Transverse colon (tissue), 4 donors: ENCODE measurements at regions not wholly inside any gene's neighbourhood (a gene's known extent, or its start where the extent isn't known, plus 50 kb on each side); places are given as distances from the start of the nearest gene placed in this dataset.
A peak's percentile ranks its signal among the peaks of the same experiment; 100 is the strongest.

Source experiments
- DNase-seq: peaks from one replicate; pipeline ENCODE4 v3.0.0-alpha.2; 2019
- H3K27ac ChIP-seq, 4 donors: fragments of 200-600 bp; sonication (generic); 2 replicates each; pipeline ENCODE4 v1.5.1; 2016 to 2018; ENCODE audit warnings: inconsistent platforms in 4 of 4
- H3K27me3 ChIP-seq: fragments of 200-600 bp; sonication (generic); 2 replicates; pipeline ENCODE4 v1.5.1; 2017; ENCODE audit warnings: inconsistent platforms
- H3K36me3 ChIP-seq, 4 donors: fragments of 200-600 bp; sonication (generic); 2 replicates each; pipeline ENCODE4 v1.5.1; 2017 to 2019; ENCODE audit warnings: inconsistent platforms in 4 of 4
- H3K4me1 ChIP-seq, 4 donors: fragments of 200-600 bp; sonication (generic); 2 replicates each; pipeline ENCODE4 v1.5.1; 2017 to 2020; ENCODE audit warnings: inconsistent platforms in 4 of 4
- H3K4me3 ChIP-seq, 4 donors: fragments of 200-600 bp; sonication (generic); 1 replicate in 1 of 4; 2 replicates in 3 of 4; pipeline versions ENCODE4 v1.5.1 to v1.6.1; 2017 to 2019; ENCODE audit warnings: inconsistent platforms in 4 of 4
- H3K9me3 ChIP-seq, 2 donors: fragments of 200-600 bp; sonication (generic); 2 replicates each; pipeline ENCODE4 v1.5.1; 2017 to 2019; ENCODE audit warnings: inconsistent platforms in 2 of 2
- CTCF ChIP-seq, 5 experiments: fragments of 200-600 bp in 3 of 5; fragments of 450-650 bp in 2 of 5; sonication (generic) in 3 of 5; IDR thresholded peaks; 1 replicate in 2 of 5; 2 replicates in 3 of 5; pipeline ENCODE4 v1.5.1; 2016 to 2017; ENCODE audit warnings: antibody characterized with exemption in 5 of 5, inconsistent platforms in 3 of 5, mild to moderate bottlenecking in 2 of 5, moderate library complexity in 1 of 5
- EP300 ChIP-seq: sonication (generic); formaldehyde crosslinking; IDR thresholded peaks from one replicate; pipeline ENCODE4 v1.6.1; 2017; ENCODE audit warnings: antibody characterized with exemption, low read depth
- POLR2A ChIP-seq: fragments of 450-650 bp; IDR thresholded peaks from one replicate; pipeline ENCODE4 v1.6.1; 2016; ENCODE audit warnings: antibody characterized with exemption, mild to moderate bottlenecking, moderate library complexity
- POLR2AphosphoS5 ChIP-seq, 3 donors: sonication (generic); formaldehyde crosslinking; IDR thresholded peaks; one replicate each; pipeline ENCODE4 v1.6.1; 2016; ENCODE audit warnings: antibody characterized with exemption in 3 of 3
- WGBS, 2 donors: methylation state at CpG; one replicate each; pipeline ENCODE4 v1.1.5; 2018; ENCODE audit warnings: low coverage in 1 of 2; 5-methylcytosine and 5-hydroxymethylcytosine counted together
- in situ Hi-C, 4 donors: fragments of 200-750 bp; cut with MboI; loops; one replicate each; pipeline versions ENCODE4 v1.15.0 to v1.15.1; 2017; ENCODE audit warnings: low sequenced_read_pairs in 3 of 4, low pct_ligation_motif_present in 1 of 4, low pct_unique_long_range_greater_than_20kb in 1 of 4
- intact Hi-C: fragments of 100-400 bp; cut with DNase I; formaldehyde crosslinking; loops from one replicate; pipeline ENCODE4 v1.15.1; 2023; ENCODE audit warnings: low total_unique reads

- WGBS, 2 donors = 32 to 63% methylated on average over 1 of the region's 1 CpG
- Histone ChIP-seq H3K4me1 (peaks cover 0 to 10% (median 0%) of the 10 kb centered on the region in 4 donors), H3K27ac (no peak overlapping the region), H3K4me3 (no peak overlapping the region), H3K36me3 (no peaks in the 10 kb centered on the region), H3K9me3 (no peaks in the 10 kb centered on the region), H3K27me3 (no peaks in the 10 kb centered on the region)
- intact Hi-C loops (loop anchor here (5.0 kb wide), 1 partner anchor 1935 kb away; no protein-coding TSS in a partner anchor), in situ Hi-C loops (no loop called here)
- TF ChIP-seq CTCF (IDR thresholded peaks at IDR 0.05) (no peak), POLR2AphosphoS5 (IDR thresholded peaks at IDR 0.05) (no peak), POLR2A (no peak), EP300 (no peak)
- no peak for DNase-seq
Measured at GRCh38 chr2:176492583-176492982, 223.3 kb downstream of the MTX2 start.

GRCh38 chr2:176493226-176493825, 224.1 kb downstream of the MTX2 start:
- 83 to 88% methylated on average over 6 to 7 of the region's 7 CpGs for WGBS, 2 donors
- Histone ChIP-seq H3K9me3 (no peaks in the 10 kb centered on the region), H3K27ac (peak overlapping the region in 1 of 4 donors; percentile 22), H3K27me3 (no peaks in the 10 kb centered on the region), H3K4me3 (no peak overlapping the region), H3K36me3 (no peaks in the 10 kb centered on the region), H3K4me1 (peaks cover 0 to 10% (median 0%) of the 10 kb centered on the region in 4 donors)
- intact Hi-C loops = loop anchor here (5.0 kb wide), 1 partner anchor 1936 kb away; no protein-coding TSS in a partner anchor
- TF ChIP-seq EP300 (no peak), CTCF (IDR thresholded peaks at IDR 0.05) (no peak), POLR2A (no peak), POLR2AphosphoS5 (IDR thresholded peaks at IDR 0.05) (no peak)
- in situ Hi-C loops = no loop called here
- DNase-seq = no peak

GRCh38 chr2:176493909-176494308, 224.7 kb downstream of the MTX2 start:
- H3K9me3 ChIP-seq = no peaks in the 10 kb centered on the region
- intact Hi-C loops (loop anchor here (5.0 kb wide), 1 partner anchor 1937 kb away; no protein-coding TSS in a partner anchor), in situ Hi-C loops (no loop called here)
- no peaks in the 10 kb centered on the region for H3K36me3 ChIP-seq
- peaks cover 0 to 10% (median 0%) of the 10 kb centered on the region in 4 donors for H3K4me1 ChIP-seq
- no peak overlapping the region for H3K4me3 ChIP-seq
- no peaks in the 10 kb centered on the region for H3K27me3 ChIP-seq
- H3K27ac ChIP-seq = peak overlapping the region in 1 of 4 donors; percentile 22
- DNase-seq = no peak
- TF ChIP-seq POLR2A (no peak), CTCF (IDR thresholded peaks at IDR 0.05) (no peak), POLR2AphosphoS5 (IDR thresholded peaks at IDR 0.05) (no peak), EP300 (no peak)
- 63 to 81% methylated on average over 3 of the region's 3 CpGs for WGBS, 2 donors

- Histone ChIP-seq H3K9me3 (no peaks in the 10 kb centered on the region), H3K4me1 (peaks cover 0 to 10% (median 0%) of the 10 kb centered on the region in 4 donors), H3K27ac (peak overlapping the region in 1 of 4 donors; percentile 4), H3K4me3 (no peak overlapping the region), H3K36me3 (no peaks in the 10 kb centered on the region), H3K27me3 (no peaks in the 10 kb centered on the region)
- in situ Hi-C loops = no loop called here
- peak; percentile 28 for DNase-seq
- 28 to 30% methylated on average over 2 of the region's 2 CpGs for WGBS, 2 donors
- intact Hi-C loops = loop anchor here (5.0 kb wide), 1 partner anchor 1938 kb away; no protein-coding TSS in a partner anchor
- no peak for TF ChIP-seq EP300
- TF ChIP-seq POLR2AphosphoS5 (IDR thresholded peaks at IDR 0.05) = no peak
- no peak for TF ChIP-seq CTCF (IDR thresholded peaks at IDR 0.05)
- no peak for TF ChIP-seq POLR2A
Measured at GRCh38 chr2:176494949-176495353, 225.7 kb downstream of the MTX2 start.
